ENCODE measurements at regions not wholly inside any gene's neighbourhood (a gene's known extent, or its start where the extent isn't known, plus 50 kb on each side); places are given as distances from the start of the nearest gene placed in this dataset.
"Not testable (repeated sequence)": the region's sequence is repeated elsewhere in the genome, so short reads cannot be mapped to it uniquely, and the experiment has no call there.

GRCh38 chr9:135188681-135189151 lies 101.2 kb downstream of the OLFM1 start:
- DNase-seq: no peak
- no peaks in the 10 kb centered on the region for H3K27me3 ChIP-seq
- H3K36me3 ChIP-seq: no peaks in the 10 kb centered on the region
- no peak overlapping the region for H3K4me3 ChIP-seq
- no peaks in the 10 kb centered on the region for H3K9me3 ChIP-seq

DNA sequence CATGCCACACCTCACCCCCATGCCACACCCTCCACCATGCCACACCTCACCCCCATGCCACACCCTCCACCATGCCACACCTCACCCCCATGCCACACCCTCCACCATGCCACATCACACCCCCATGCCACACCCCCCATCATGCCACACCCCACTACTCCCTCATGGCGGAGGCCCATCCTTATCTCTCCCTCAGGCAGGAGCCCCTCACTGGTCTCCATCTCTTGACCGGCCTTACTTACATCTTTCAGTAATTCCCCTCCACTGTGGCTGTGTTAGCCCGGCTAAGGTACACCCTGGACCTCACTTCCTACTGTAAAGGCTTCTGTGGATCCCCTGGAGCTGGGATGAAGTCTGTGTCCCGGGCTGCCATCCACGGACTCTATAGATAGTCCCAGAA lies 102.0 kb downstream of the OLFM1 start:
- H3K9me3 ChIP-seq: no peaks in the 10 kb centered on the region
- no peak overlapping the region for H3K4me3 ChIP-seq
- no peaks in the 10 kb centered on the region for H3K36me3 ChIP-seq
- no peaks in the 10 kb centered on the region for H3K27me3 ChIP-seq
- no peak for DNase-seq

DNA sequence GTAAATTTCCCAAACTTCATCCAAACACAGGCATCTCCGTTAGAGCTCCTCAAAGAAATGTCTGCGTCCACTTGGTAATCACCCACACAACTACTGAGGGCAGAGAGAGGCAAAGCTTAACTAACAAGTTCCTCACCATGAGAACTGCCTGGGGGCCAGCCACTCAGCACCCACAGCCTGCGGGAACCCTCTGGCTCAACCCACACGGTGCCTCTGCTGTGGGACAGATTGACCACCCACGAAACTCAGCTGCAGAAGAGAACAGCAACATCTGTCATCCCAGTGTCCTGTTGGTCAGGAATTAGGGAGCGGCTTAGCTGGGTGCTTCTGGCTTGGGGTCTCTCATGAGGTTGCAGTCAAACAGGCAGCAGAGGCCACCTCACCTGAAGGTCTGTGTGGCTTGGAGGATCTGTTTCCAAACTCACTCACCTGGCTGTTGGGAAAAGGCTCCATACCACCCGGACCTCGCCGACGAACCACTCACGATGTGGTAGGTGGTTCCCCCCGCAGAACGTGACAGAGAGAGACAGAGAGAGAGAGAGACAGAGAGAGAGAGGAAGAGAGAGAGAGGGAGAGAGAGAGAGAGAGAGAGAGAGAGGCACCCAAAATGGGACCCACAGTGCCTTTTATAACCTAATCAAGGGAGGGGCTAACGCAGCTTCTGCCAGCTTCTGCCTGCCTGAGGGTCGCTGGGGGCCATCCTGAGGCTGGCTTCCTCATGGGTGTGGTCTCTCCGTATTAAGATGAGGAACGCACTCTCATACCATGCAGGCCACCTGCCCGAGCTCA lies 103.5 kb downstream of the OLFM1 start:
- H3K27me3 ChIP-seq: no peaks in the 10 kb centered on the region
- H3K4me3 ChIP-seq: no peak overlapping the region
- DNase-seq: no peak
- H3K36me3 ChIP-seq: no peaks in the 10 kb centered on the region
- H3K9me3 ChIP-seq: no peaks in the 10 kb centered on the region

- no peak overlapping the region for H3K4me3 ChIP-seq
- H3K9me3 ChIP-seq: no peaks in the 10 kb centered on the region
- DNase-seq: no peak
- no peaks in the 10 kb centered on the region for H3K36me3 ChIP-seq
- no peaks in the 10 kb centered on the region for H3K27me3 ChIP-seq
These were observed 105.2 kb downstream of the OLFM1 start for GRCh38 chr9:135192686-135193085.

GRCh38 chr9:135195975-135196374 lies 108.5 kb downstream of the OLFM1 start:
- not testable (repeated sequence) for H3K9me3 ChIP-seq, DNase-seq, H3K36me3 ChIP-seq, H3K4me3 ChIP-seq, H3K27me3 ChIP-seq

DNA sequence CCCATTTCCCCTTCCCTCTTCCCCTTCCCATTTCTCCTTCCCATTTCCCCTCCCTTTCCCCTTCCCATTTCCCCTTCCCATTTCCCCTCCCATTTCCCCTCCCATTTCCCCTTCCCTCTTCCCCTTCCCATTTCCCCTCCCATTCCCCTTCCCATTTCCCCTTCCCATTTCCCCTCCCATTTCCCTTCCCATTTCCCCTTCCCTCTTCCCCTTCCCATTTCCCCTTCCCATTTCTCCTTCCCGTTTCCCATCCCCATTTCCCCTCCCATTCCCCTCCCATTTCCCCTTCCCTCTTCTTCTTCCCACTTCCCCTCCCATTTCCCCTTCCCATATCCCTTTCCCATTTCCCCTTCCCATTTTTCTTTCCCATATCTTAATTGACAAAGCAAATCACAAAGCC lies 109.0 kb downstream of the OLFM1 start:
- H3K27me3 ChIP-seq: peaks cover 2% of the 10 kb centered on the region; the same call in 1 of the 2 replicates
- no peaks in the 10 kb centered on the region for H3K36me3 ChIP-seq
- H3K4me3 ChIP-seq: no peak overlapping the region
- no peak for DNase-seq
- no peaks in the 10 kb centered on the region for H3K9me3 ChIP-seq

GRCh38 chr9:135198144-135198543 lies 110.7 kb downstream of the OLFM1 start:
- Histone ChIP-seq H3K9me3 (no peaks in the 10 kb centered on the region), H3K36me3 (no peaks in the 10 kb centered on the region), H3K27me3 (peaks cover 2% of the 10 kb centered on the region; the same call in 1 of the 2 replicates), H3K4me3 (no peak overlapping the region)
- no peak for DNase-seq

DNA sequence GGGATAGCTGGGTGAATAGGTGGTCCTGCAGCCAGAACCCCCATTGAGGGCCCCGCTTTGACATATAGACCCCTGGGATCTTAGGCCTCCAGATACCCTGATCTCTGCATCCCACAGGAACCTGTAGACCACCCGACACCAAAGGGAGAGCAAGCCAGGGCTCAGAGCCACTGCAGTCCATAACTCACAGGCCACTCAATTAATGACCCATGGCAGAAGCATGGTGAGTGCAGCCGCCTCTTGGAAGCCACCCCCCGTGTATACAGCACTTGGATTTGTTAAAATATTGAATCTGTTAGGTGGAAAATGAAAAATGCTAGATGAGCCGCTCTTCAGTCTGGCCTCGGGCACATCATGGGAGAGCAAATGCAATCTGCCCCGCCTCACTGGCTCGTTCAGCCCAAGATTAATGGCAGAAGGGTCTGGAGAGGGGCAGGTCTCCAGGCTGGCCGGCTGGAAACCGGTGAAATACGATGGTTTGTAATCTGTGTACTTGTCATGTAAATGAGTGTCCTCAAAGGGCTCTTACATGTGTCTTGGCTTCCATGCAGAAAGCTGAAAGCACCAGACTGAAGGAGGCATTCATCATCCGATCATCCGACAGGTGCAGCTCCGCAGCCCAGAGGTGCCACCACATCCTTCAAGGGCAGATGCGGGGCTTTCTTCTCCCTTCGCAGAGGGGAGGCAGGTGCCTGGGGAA lies 111.3 kb downstream of the OLFM1 start:
- no peaks in the 10 kb centered on the region for H3K36me3 ChIP-seq
- H3K9me3 ChIP-seq: no peaks in the 10 kb centered on the region
- DNase-seq: no peak
- H3K27me3 ChIP-seq: peaks cover 2% of the 10 kb centered on the region; the same call in 1 of the 2 replicates
- no peak overlapping the region for H3K4me3 ChIP-seq

DNA sequence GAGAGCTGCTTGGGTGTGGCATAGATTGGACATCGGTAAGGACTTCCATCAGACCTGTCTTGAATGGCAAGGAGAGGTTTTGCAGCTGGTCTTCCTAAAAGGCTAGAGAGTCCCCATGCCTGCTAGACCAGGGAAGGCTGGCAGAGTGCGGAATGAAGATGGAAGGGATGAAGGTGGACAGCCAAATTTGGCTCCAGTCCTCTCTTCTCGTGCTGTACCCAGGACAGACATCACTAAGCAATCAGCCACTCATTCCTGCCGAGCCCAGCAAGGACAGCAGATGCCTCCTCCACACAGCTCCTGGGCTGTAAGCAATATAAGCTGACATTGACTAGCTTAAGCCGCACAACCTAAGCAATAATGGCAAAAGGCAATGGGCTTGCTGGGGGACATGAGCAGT lies 112.0 kb downstream of the OLFM1 start:
- Histone ChIP-seq H3K9me3 (no peaks in the 10 kb centered on the region), H3K27me3 (peaks cover 2% of the 10 kb centered on the region; the same call in 1 of the 2 replicates), H3K4me3 (no peak overlapping the region), H3K36me3 (no peaks in the 10 kb centered on the region)
- no peak for DNase-seq

GRCh38 chr9:135201711-135202110 lies 114.2 kb downstream of the OLFM1 start:
- Histone ChIP-seq H3K9me3 (no peaks in the 10 kb centered on the region), H3K36me3 (no peaks in the 10 kb centered on the region), H3K4me3 (no peak overlapping the region), H3K27me3 (peaks cover 2% of the 10 kb centered on the region; the same call in 1 of the 2 replicates)
- DNase-seq: no peak

GRCh38 chr9:135204177-135204576 lies 116.7 kb downstream of the OLFM1 start:
- no peaks in the 10 kb centered on the region for H3K36me3 ChIP-seq
- no peak for DNase-seq
- no peak overlapping the region for H3K4me3 ChIP-seq
- peaks cover 2% of the 10 kb centered on the region; the same call in 1 of the 2 replicates for H3K27me3 ChIP-seq
- H3K9me3 ChIP-seq: no peaks in the 10 kb centered on the region

GRCh38 chr9:135209136-135209535 lies 121.7 kb downstream of the OLFM1 start:
- Histone ChIP-seq H3K9me3 (no peaks in the 10 kb centered on the region), H3K4me3 (no peak overlapping the region)
- no peak for DNase-seq

DNA sequence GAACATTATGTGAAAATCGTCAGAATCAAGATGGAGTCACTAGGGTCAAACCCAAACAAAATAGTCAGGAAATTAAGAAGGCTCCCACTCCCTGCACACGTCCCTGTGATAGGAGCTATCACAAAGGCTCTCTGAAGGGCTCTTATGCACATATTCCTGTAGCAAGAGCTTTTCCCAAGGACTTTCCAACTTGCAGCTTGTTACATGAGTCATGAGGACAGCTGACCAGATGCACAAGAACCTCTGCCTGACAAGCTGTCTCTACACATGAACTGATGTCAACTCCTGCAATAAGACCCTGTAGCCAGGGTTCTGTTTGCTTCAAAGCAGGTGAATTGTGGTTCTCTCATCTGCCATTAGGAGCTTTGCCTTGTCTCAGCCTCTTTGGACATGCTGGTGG lies 122.4 kb downstream of the OLFM1 start:
- Histone ChIP-seq H3K36me3 (no peaks in the 10 kb centered on the region), H3K4me3 (no peak overlapping the region), H3K27me3 (no peaks in the 10 kb centered on the region), H3K9me3 (no peaks in the 10 kb centered on the region)
- no peak for DNase-seq

More at GRCh38 chr9:135209136-135209535, 121.7 kb downstream of the OLFM1 start:
- no peaks in the 10 kb centered on the region for H3K27me3 ChIP-seq
- H3K36me3 ChIP-seq: no peaks in the 10 kb centered on the region

- no peaks in the 10 kb centered on the region for H3K36me3 ChIP-seq
- no peak for DNase-seq
- H3K4me3 ChIP-seq: no peak overlapping the region
- H3K9me3 ChIP-seq: no peaks in the 10 kb centered on the region
- no peaks in the 10 kb centered on the region for H3K27me3 ChIP-seq
These were observed 123.4 kb downstream of the OLFM1 start for GRCh38 chr9:135210676-135211523.

- no peaks in the 10 kb centered on the region for H3K27me3 ChIP-seq
- DNase-seq: no peak
- no peak overlapping the region for H3K4me3 ChIP-seq
- no peaks in the 10 kb centered on the region for H3K9me3 ChIP-seq
- H3K36me3 ChIP-seq: no peaks in the 10 kb centered on the region
These were observed 124.0 kb downstream of the OLFM1 start for GRCh38 chr9:135211524-135211890.

DNA sequence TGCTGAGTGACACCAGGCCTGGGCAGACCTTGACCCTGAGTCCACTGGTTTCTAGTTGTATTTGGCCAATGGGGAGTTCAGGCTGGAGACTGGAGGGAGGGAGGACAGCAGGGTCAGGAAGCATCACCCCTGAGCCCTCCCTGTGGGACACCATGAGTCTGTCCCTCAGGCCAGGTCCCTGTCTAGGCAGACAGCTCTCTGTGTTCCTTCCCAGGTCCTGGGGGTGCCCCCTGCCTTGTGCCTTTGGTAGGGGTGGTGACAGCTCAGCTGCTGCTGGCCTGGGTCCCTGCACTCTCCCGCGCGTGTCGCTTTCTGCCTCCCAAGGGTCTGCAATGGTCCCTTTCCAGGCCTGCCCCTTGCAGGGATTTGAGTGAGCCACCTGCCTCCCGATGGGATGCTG lies 125.5 kb downstream of the OLFM1 start:
- no peak for DNase-seq
- Histone ChIP-seq H3K27me3 (no peaks in the 10 kb centered on the region), H3K4me3 (no peak overlapping the region), H3K9me3 (no peaks in the 10 kb centered on the region), H3K36me3 (no peaks in the 10 kb centered on the region)

DNA sequence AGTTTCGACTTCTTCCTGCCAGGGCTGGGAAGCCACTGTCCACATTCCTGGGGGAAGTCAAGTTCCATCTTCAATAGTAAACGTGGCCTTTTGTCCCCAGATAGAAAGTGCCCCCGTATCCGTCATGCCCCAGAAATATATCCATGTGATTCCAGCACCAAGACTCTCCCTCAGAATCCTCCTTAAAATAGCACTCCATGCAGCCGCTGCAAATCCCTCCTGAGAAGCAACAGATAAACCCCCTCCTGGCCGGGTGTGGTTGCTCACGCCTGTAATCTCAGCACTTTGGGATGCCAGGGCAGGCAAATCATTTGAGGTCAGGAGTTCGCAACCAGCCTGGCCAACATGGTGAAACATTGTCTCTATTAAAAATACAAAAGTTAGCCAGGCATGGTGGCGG lies 126.1 kb downstream of the OLFM1 start:
- no peak overlapping the region for H3K4me3 ChIP-seq
- no peaks in the 10 kb centered on the region for H3K27me3 ChIP-seq
- no peak for DNase-seq
- no peaks in the 10 kb centered on the region for H3K9me3 ChIP-seq
- H3K36me3 ChIP-seq: no peaks in the 10 kb centered on the region
